Natural killer cell (primary cell): ENCODE measurements at regions not wholly inside any gene's neighbourhood (a gene's known extent, or its start where the extent isn't known, plus 50 kb on each side); places are given as distances from the start of the nearest gene placed in this dataset.

Source experiments
- ATAC-seq, 3 donors: fragments of 150-1000 bp in 2 of 3; fragments of 200-7000 bp in 1 of 3; cut with Tn5 transposase; 1 replicate in 1 of 3; 2 replicates in 2 of 3; pipeline ENCODE4 v1.10.0; 2021; ENCODE audit warnings: mild to moderate bottlenecking in 2 of 3, moderate library complexity in 2 of 3
- DNase-seq, 2 donors: peaks; one replicate each; pipeline versions ENCODE4 v3.0.0 to v3.0.0-alpha.2; 2013 to 2021; ENCODE audit warnings: mixed read lengths in 1 of 2
- H3K27ac ChIP-seq: one replicate; pipeline ENCODE4 v1.5.1; 2013; ENCODE audit warnings: mild to moderate bottlenecking, low read length
- H3K27me3 ChIP-seq: one replicate; pipeline ENCODE4 v1.6.1; 2013; ENCODE audit warnings: low read length; ENCODE audit not compliant: control insufficient read depth, insufficient read depth
- H3K36me3 ChIP-seq: one replicate; pipeline ENCODE4 v1.6.1; 2013; ENCODE audit warnings: low read length; ENCODE audit not compliant: control insufficient read depth, insufficient read depth
- H3K4me1 ChIP-seq: one replicate; pipeline ENCODE4 v1.6.1; 2013; ENCODE audit warnings: low read length; ENCODE audit not compliant: control insufficient read depth, insufficient read depth
- H3K4me3 ChIP-seq: one replicate; pipeline ENCODE4 v1.5.1; 2013; ENCODE audit warnings: low read length
- H3K9me3 ChIP-seq: one replicate; pipeline ENCODE4 v1.6.1; 2013; ENCODE audit warnings: low read length; ENCODE audit not compliant: control insufficient read depth, insufficient read depth
- H3K27ac Mint-ChIP-seq, 2 donors: one replicate each; pipeline ENCODE4 v1.8.0; 2022; ENCODE audit warnings: mild to moderate bottlenecking in 2 of 2, mixed read lengths in 2 of 2, moderate library complexity in 1 of 2
- H3K27me3 Mint-ChIP-seq, 2 donors: one replicate each; pipeline ENCODE4 v1.8.0; 2022; ENCODE audit warnings: low read depth in 2 of 2, mixed read lengths in 2 of 2
- H3K36me3 Mint-ChIP-seq: one replicate; pipeline ENCODE4 v1.8.0; 2022; ENCODE audit warnings: mixed read lengths
- H3K4me1 Mint-ChIP-seq, 2 donors: one replicate each; pipeline ENCODE4 v1.8.0; 2022; ENCODE audit warnings: mixed read lengths in 2 of 2
- H3K4me3 Mint-ChIP-seq: one replicate; pipeline ENCODE4 v1.8.0; 2022; ENCODE audit warnings: mild to moderate bottlenecking, moderate library complexity, mixed read lengths
- H3K9me3 Mint-ChIP-seq, 2 donors: one replicate each; pipeline ENCODE4 v1.8.0; 2022; ENCODE audit warnings: mixed read lengths in 2 of 2
- CTCF ChIP-seq: fragments of 200-600 bp; IDR thresholded peaks from one replicate; pipeline ENCODE4 v1.8.0; 2022; ENCODE audit warnings: antibody characterized with exemption
- WGBS: methylation state at CpG from one replicate; pipeline ENCODE4 v1.1.7; 2013; ENCODE audit warnings: missing lambda C conversion rate; ENCODE audit not compliant: insufficient coverage; 5-methylcytosine and 5-hydroxymethylcytosine counted together
- intact Hi-C: fragments of 100-400 bp; cut with micrococcal nuclease; formaldehyde crosslinking; loops from one replicate; pipeline ENCODE4 v1.14.2; 2022

- no peak for ATAC-seq
- TF ChIP-seq CTCF = no peak
- no peaks in the 10 kb centered on the region for H3K9me3 ChIP-seq
- intact Hi-C loops = no loop called here
- Mint-ChIP-seq H3K4me3 (no peak overlapping the region), H3K27ac (no peak overlapping the region), H3K9me3 (peaks cover 7 to 8% of the 10 kb centered on the region in 2 donors), H3K27me3 (no peaks in the 10 kb centered on the region), H3K36me3 (no peaks in the 10 kb centered on the region), H3K4me1 (no peaks in the 10 kb centered on the region)
- H3K36me3 ChIP-seq = no peaks in the 10 kb centered on the region
- H3K27me3 ChIP-seq = no peaks in the 10 kb centered on the region
- WGBS = 65% methylated on average over 2 of the region's 2 CpGs
- H3K4me1 ChIP-seq = no peaks in the 10 kb centered on the region
- no peak for DNase-seq
- H3K4me3 ChIP-seq = no peak overlapping the region
- no peak overlapping the region for H3K27ac ChIP-seq
These were observed 153.7 kb upstream of the IGF1 start for GRCh38 chr12:102633981-102634605.

GRCh38 chr12:102631274-102631673 is 150.9 kb upstream of the IGF1 start:
- peaks cover 9 to 13% of the 10 kb centered on the region in 2 donors for H3K9me3 Mint-ChIP-seq
- no peak overlapping the region for H3K27ac Mint-ChIP-seq
- H3K27me3 ChIP-seq = no peaks in the 10 kb centered on the region
- no peak for TF ChIP-seq CTCF
- no peak overlapping the region for H3K4me3 ChIP-seq
- H3K36me3 ChIP-seq = no peaks in the 10 kb centered on the region
- H3K36me3 Mint-ChIP-seq = no peaks in the 10 kb centered on the region
- H3K27ac ChIP-seq = no peak overlapping the region
- DNase-seq = no peak
- H3K4me1 Mint-ChIP-seq = no peaks in the 10 kb centered on the region
- no peak overlapping the region for H3K4me3 Mint-ChIP-seq
- peaks cover 8% of the 10 kb centered on the region for H3K9me3 ChIP-seq
- no peaks in the 10 kb centered on the region for H3K27me3 Mint-ChIP-seq
- intact Hi-C loops = no loop called here
- 93% methylated on average over 2 of the region's 2 CpGs for WGBS
- no peak for ATAC-seq
- no peaks in the 10 kb centered on the region for H3K4me1 ChIP-seq

- Mint-ChIP-seq H3K4me1 (no peaks in the 10 kb centered on the region), H3K36me3 (no peaks in the 10 kb centered on the region), H3K27me3 (no peaks in the 10 kb centered on the region), H3K4me3 (no peak overlapping the region), H3K27ac (no peak overlapping the region), H3K9me3 (peaks cover 5 to 10% of the 10 kb centered on the region in 2 donors)
- Histone ChIP-seq H3K27me3 (no peaks in the 10 kb centered on the region), H3K9me3 (peaks cover 8% of the 10 kb centered on the region), H3K36me3 (no peaks in the 10 kb centered on the region), H3K4me1 (no peaks in the 10 kb centered on the region), H3K27ac (no peak overlapping the region), H3K4me3 (no peak overlapping the region)
- 92% methylated on average over 1 of the region's 1 CpG for WGBS
- DNase-seq = no peak
- intact Hi-C loops = no loop called here
- TF ChIP-seq CTCF = no peak
- no peak for ATAC-seq
These were observed 149.0 kb upstream of the IGF1 start for GRCh38 chr12:102629262-102629888.

GRCh38 chr12:102625819-102626218 is 145.5 kb upstream of the IGF1 start:
- 89% methylated on average over 1 of the region's 1 CpG for WGBS
- ATAC-seq (no peak), DNase-seq (no peak)
- Histone ChIP-seq H3K27me3 (no peaks in the 10 kb centered on the region), H3K36me3 (no peaks in the 10 kb centered on the region), H3K9me3 (peaks cover 8% of the 10 kb centered on the region), H3K27ac (no peak overlapping the region), H3K4me3 (no peak overlapping the region), H3K4me1 (no peaks in the 10 kb centered on the region)
- H3K27ac Mint-ChIP-seq = no peak overlapping the region
- H3K9me3 Mint-ChIP-seq = peaks cover 5 to 10% of the 10 kb centered on the region in 2 donors
- no peak for TF ChIP-seq CTCF
- no peaks in the 10 kb centered on the region for H3K27me3 Mint-ChIP-seq
- no peaks in the 10 kb centered on the region for H3K36me3 Mint-ChIP-seq
- no peaks in the 10 kb centered on the region for H3K4me1 Mint-ChIP-seq
- intact Hi-C loops = no loop called here
- no peak overlapping the region for H3K4me3 Mint-ChIP-seq
